ENCODE measurements at regions not wholly inside any gene's neighbourhood (a gene's known extent, or its start where the extent isn't known, plus 50 kb on each side); places are given as distances from the start of the nearest gene placed in this dataset.
"Not testable (repeated sequence)": the region's sequence is repeated elsewhere in the genome, so short reads cannot be mapped to it uniquely, and the experiment has no call there.

DNA sequence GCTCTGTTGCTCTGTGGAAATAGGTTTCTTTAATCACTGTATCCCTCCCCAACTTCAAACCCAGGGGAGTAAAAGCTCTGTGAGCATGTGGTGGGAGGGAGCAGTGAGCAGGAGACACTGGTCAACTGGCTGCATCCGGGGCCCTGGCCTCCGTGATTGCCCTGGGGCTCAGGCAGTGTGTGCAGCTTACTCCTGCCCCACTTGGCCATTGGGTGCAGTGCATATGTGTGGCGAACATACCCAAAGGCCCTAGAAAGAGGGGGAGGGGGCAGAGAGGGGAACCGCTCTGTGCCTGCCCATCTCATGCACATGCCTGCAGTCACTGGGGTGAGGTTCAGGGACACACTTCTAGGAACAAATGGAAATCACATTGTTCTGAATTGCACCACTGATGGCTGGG lies 378.7 kb downstream of the ZBBX start:
- TF ChIP-seq, protein P1, sequence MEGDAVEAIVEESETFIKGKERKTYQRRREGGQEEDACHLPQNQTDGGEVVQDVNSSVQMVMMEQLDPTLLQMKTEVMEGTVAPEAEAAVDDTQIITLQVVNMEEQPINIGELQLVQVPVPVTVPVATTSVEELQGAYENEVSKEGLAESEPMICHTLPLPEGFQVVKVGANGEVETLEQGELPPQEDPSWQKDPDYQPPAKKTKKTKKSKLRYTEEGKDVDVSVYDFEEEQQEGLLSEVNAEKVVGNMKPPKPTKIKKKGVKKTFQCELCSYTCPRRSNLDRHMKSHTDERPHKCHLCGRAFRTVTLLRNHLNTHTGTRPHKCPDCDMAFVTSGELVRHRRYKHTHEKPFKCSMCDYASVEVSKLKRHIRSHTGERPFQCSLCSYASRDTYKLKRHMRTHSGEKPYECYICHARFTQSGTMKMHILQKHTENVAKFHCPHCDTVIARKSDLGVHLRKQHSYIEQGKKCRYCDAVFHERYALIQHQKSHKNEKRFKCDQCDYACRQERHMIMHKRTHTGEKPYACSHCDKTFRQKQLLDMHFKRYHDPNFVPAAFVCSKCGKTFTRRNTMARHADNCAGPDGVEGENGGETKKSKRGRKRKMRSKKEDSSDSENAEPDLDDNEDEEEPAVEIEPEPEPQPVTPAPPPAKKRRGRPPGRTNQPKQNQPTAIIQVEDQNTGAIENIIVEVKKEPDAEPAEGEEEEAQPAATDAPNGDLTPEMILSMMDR (IDR thresholded peaks at IDR 0.05; ENCODE audit: low read depth, low read length) = no peak
- DNase-seq (ENCODE audit: extremely low read depth, low read depth) = no peak

DNA sequence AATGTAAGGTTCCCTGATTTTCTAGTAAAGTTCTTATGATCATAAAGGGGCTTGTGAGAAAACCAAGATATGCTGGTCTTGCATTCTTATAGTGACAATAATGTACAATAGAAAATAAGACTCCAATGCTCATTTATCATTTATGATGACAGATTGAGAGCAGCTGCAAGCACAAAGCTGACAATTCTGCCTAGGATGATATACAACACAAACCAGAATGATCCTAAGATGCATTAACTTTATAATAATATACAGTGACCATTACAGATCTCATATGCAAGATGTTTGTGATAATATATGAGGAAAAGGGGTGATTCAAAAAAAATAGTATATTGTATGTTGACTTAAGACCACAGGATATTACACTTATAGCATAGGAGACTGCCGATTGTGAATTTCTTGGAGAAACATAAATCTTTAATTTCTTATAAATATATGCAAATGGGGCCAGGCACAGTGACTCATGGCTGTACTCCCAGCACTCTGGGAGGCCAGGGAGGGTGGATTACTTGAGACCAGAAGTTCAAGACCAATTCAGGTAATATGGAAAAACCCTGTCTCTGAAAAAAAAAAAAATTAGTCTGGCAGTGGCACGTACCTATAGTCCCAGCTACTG lies 387.0 kb downstream of the ZBBX start:
- TF ChIP-seq, protein P1 (IDR thresholded peaks at IDR 0.05; ENCODE audit: low read depth, low read length) = no peak
- DNase-seq (ENCODE audit: extremely low read depth, low read depth) = no peak

DNA sequence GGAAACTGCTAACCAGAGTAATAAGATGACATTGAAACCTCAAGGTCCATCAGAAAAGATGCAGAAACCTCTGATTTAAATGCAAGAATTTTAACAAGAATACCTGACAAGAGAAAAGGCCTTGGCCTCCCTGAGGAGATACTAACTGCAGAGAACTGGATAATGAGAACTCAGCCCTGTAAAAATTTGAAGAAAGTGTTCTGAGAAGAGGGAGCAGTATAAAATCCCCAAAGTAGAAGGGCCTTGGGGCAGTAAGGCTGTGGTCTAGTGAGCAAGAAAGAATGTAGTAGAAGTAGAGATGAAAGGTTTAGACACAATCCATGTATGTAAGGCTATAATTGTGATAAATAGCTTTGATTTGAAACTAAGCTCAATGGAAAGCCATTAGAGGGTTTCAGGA lies 394.1 kb downstream of the ZBBX start:
- DNase-seq (ENCODE audit: extremely low read depth, low read depth) = no peak
- TF ChIP-seq, protein P1 (IDR thresholded peaks at IDR 0.05; ENCODE audit: low read depth, low read length) = no peak

DNA sequence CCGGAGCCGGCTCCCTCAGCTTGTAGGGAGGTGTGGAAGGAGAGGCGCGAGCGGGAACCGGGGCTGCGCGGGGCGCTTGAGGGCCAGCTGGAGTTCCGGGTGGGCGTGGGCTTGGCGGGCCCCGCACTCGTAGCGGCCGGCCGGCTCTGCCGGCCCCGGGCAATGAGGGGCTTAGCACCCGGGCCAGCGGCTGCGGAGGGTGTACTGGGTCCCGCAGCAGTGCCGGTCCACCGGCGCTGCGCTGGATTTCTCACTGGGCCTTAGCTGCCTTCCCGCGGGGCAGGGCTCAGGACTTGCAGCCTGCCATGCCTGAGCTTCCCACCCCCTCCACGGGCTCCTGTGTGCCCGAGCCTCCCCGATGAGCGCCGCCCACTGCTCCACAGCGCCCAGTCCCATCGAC lies 404.3 kb downstream of the ZBBX start:
- DNase-seq (ENCODE audit: extremely low read depth, low read depth) = not testable (repeated sequence)

DNA sequence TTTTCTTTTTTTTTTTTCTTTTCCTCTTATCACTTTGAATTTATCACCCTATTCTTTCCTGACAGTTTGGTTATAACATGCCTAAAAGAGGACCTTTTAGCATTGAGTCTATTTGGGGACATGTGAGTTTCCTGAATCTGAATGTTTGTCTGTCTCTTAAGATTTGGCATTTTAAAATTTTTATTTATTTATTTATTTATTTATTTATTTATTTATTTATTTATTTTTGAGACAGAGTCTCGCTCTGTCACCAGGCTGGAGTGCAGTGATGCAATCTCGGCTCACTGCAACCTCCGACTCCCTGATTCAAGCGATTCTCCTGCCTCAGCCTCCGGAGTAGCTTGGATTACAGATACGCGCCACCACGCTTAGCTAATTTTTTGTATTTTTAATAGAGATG lies 412.4 kb downstream of the ZBBX start:
- DNase-seq (ENCODE audit: extremely low read depth, low read depth) = not testable (repeated sequence)

DNA sequence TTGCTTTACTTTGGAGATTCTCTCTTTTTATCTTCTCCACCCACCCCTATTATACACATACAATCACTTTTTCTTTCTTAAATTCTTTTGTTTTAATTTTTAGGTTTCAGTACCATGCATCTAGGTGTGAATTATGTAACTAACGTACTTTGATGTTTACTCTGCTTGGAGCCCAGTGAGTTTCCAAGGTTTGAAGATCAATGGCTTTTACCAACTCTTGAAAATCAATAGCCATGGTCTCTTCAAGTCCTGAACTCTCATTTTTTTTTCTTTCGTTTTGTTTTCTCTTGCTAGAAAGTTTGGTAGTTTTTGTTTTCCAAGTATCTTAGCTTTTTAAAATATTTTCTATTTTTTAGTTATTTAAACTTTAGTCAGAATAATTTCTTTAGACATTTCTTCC lies 417.2 kb downstream of the ZBBX start:
- DNase-seq (ENCODE audit: extremely low read depth, low read depth) = no peak
- TF ChIP-seq, protein P1 (IDR thresholded peaks at IDR 0.05; ENCODE audit: low read depth, low read length) = no peak

DNA sequence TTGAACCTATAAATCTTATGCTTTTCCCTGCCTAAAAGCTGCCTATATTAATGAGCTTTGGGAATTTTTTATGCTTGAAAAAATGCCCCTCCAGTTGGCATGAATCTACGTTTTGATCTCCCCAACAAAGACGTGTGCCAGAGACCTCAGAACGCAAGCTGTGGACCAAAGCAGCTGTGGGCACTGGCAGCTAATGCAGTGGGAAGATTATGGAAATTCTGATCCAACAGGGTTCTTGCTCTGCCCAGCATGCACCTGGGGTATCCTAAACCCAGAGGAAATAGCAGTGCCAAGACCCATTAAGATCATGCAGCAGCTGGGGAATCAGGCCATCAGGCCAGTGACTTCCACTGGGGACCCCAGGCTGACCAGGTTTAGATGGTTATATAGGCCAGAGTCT lies 423.0 kb downstream of the ZBBX start:
- TF ChIP-seq, protein P1 (IDR thresholded peaks at IDR 0.05; ENCODE audit: low read depth, low read length) = no peak
- DNase-seq (ENCODE audit: extremely low read depth, low read depth) = no peak

DNA sequence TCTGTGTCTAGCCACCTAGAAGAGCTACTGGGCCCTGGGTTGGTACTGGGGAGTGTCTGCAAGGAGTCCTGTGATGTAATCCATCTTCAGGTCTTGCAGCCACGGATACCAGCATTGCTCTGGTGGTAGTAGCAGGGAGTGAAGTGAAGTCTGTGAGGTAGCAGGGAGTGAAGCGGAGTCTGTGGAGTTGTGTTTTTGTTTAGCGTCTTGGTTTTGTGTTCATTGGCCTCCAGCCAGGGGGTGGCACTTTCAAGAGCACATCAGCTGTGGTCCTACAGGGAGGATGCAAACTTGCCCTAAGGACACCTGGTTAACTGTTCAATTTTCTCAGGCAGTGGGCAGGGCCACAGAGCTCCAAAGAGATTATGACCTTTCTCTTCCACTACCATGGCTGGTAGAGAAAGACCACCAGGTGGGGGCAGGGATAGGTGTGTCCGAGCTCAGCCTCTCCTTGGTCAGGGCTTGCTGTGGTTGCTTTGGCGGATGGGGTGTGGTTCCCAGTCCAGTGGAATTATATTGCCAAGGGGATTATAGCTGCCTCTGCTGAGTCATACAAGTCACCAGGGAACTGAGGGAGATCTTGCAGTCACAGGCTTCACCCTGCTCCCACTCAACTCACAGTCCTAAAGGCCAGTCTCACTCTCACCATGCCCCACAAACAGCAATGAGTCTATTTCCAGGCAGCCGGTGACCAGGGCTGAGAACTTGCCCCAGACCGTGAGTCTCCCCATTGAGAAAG lies 424.7 kb downstream of the ZBBX start:
- TF ChIP-seq, protein P1 (IDR thresholded peaks at IDR 0.05; ENCODE audit: low read depth, low read length) = no peak
- DNase-seq (ENCODE audit: extremely low read depth, low read depth) = no peak
